Karpas-422 (cell line): ENCODE measurements at regions not wholly inside any gene's neighbourhood (a gene's known extent, or its start where the extent isn't known, plus 50 kb on each side); places are given as distances from the start of the nearest gene placed in this dataset.

Experiments
- DNase-seq: peaks from one replicate; pipeline ENCODE4 v3.0.0-alpha.2; 2015
- H2AFZ ChIP-seq: fragments of 200-600 bp; sonication (generic); 2 replicates; pipeline ENCODE4 v1.6.1; 2014; ENCODE audit warnings: antibody characterized with exemption, low read length, mixed read lengths
- H3K27ac ChIP-seq: fragments of 200-600 bp; sonication (generic); 2 replicates; pipeline ENCODE4 v1.5.1; 2014; ENCODE audit warnings: mild to moderate bottlenecking, low read length, moderate library complexity
- H3K27me3 ChIP-seq: fragments of 200-600 bp; sonication (generic); 2 replicates; pipeline ENCODE4 v1.6.1; 2014; ENCODE audit warnings: low read length, mixed read lengths
- H3K36me3 ChIP-seq: fragments of 200-600 bp; sonication (generic); 2 replicates; pipeline ENCODE4 v1.6.1; 2014; ENCODE audit warnings: low read length, mixed read lengths; ENCODE audit not compliant: insufficient read depth
- H3K4me1 ChIP-seq: fragments of 200-600 bp; sonication (generic); 2 replicates; pipeline ENCODE4 v1.6.1; 2014; ENCODE audit warnings: mild to moderate bottlenecking, low read length, mixed read lengths
- H3K4me2 ChIP-seq: fragments of 200-600 bp; sonication (generic); 2 replicates; pipeline ENCODE4 v1.6.1; 2014; ENCODE audit warnings: low read length, low read depth, mild to moderate bottlenecking; ENCODE audit not compliant: poor library complexity, severe bottlenecking
- H3K4me3 ChIP-seq: fragments of 200-600 bp; sonication (generic); 2 replicates; pipeline ENCODE4 v1.5.1; 2014; ENCODE audit warnings: mild to moderate bottlenecking, antibody characterized with exemption, low read length, mixed read lengths
- H3K79me2 ChIP-seq: fragments of 200-600 bp; sonication (generic); 2 replicates; pipeline ENCODE4 v1.6.1; 2014; ENCODE audit warnings: mild to moderate bottlenecking, low read length, mixed read lengths
- H3K9ac ChIP-seq: fragments of 200-600 bp; sonication (generic); 2 replicates; pipeline ENCODE4 v1.6.0; 2014; ENCODE audit warnings: low read length
- H3K9me2 ChIP-seq: fragments of 200-600 bp; sonication (generic), shearing (Covaris generic); replicated peaks from 2 replicates; pipeline ENCODE4 v1.6.0; 2014; ENCODE audit warnings: mild to moderate bottlenecking, low read length, moderate library complexity; ENCODE audit not compliant: insufficient read depth
- H3K9me3 ChIP-seq: fragments of 300-700, 200-600 bp; sonication (generic); 2 replicates; pipeline ENCODE4 v1.6.1; 2014; ENCODE audit warnings: low read length, mixed read lengths
- H4K20me1 ChIP-seq: fragments of 200-600 bp; sonication (generic); 2 replicates; pipeline ENCODE4 v1.6.1; 2014; ENCODE audit warnings: mild to moderate bottlenecking, antibody characterized with exemption, low read length, low read depth; ENCODE audit not compliant: insufficient read depth

DNA sequence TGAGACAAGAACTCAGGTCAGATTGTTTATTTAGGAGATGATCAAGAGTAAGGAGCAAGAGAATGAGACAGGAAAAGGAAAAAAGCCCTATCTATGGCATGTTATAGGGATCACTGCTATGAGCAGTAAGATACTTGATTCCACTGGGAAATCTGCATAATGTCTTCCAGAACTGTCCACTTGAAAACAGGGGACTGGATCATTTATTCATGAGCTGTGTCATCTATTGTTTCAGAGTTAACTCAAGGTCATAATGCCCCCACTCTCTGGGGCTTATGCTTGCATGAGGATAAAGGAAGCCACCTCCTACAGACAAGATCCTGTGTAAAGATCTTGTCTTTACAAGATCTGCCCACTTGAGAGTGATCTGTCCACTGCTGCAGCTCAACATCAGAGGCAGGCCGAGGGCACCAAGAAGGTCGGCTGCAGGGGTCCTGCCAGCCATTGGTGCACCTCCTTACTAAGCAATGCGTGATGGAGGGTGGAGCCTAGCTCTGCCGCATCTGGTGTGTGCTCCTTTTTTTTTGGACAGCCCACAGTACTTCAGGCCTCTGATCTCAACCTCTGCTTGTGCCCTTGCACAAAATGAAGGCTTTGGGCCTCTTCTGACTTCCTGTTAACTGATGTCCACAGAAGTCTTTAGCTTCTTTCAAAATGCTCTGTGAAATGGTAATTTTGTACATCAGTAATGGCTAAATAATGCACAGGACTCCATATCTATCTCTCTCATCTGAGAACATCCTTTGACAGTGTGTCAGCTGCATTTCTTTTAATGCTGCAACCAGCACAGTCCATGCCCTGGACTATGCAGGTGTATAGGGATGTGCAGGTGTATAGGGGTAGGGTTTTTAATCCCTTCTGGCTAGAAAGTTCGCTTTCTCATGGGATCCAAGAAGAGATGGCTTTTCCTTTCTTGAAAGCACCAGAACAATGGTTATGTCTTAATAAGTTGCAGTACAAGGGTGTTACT lies 95.9 kb upstream of the TRPC3 start:
- Histone ChIP-seq H4K20me1 (no peaks in the 10 kb centered on the region), H3K9ac (no peak overlapping the region), H3K79me2 (no peaks in the 10 kb centered on the region), H3K36me3 (no peaks in the 10 kb centered on the region), H3K27me3 (no peaks in the 10 kb centered on the region), H2AFZ (no peak overlapping the region), H3K27ac (no peak overlapping the region), H3K4me1 (no peaks in the 10 kb centered on the region), H3K9me3 (no peaks in the 10 kb centered on the region), H3K4me3 (no peak overlapping the region), H3K4me2 (no peak overlapping the region), H3K9me2 (no peaks in the 10 kb centered on the region)
- no peak for DNase-seq

DNA sequence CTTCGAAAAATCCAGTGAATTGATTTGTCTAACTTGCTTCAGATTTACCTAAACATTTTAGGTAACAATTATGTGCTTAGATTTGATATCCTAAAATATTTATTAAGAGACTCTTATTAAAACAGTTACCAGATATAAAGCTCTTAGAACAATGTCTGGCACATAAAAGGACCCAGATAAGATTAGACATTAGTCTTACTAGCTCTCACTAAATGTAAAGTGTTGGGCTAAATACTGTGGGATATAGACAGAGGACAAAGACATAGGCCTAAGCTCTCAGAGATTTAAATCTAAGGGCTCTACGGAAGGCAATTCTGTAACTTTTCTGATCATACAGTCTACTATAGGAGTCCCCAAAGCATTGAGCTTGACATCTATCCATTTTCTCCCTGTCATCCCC lies 94.4 kb upstream of the TRPC3 start:
- Histone ChIP-seq H3K4me2 (no peak overlapping the region), H4K20me1 (no peaks in the 10 kb centered on the region), H3K9me2 (no peaks in the 10 kb centered on the region), H3K27me3 (no peaks in the 10 kb centered on the region), H3K36me3 (no peaks in the 10 kb centered on the region), H2AFZ (no peak overlapping the region), H3K9ac (no peak overlapping the region), H3K9me3 (no peaks in the 10 kb centered on the region), H3K4me1 (no peaks in the 10 kb centered on the region), H3K79me2 (no peaks in the 10 kb centered on the region), H3K27ac (no peak overlapping the region), H3K4me3 (no peak overlapping the region)
- DNase-seq = no peak

DNA sequence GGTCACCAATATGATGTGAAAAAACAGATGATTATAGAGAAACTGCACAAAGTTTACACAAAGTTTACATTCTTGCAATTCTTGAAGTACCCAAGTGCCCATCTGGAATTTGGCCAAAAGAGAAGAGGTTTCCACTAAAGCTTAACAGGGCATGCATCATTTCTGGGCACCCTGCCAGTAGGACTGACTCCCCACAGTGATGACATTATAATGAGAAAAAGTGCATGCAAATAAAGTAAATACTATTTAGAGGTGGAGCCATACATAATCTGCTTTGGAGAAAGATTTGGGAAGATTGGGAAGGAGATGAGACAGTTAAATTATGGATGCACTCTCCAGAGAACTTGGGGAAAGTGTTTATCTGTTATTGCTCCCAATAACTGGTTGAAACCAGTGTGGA lies 93.7 kb upstream of the TRPC3 start:
- H3K36me3 ChIP-seq = no peaks in the 10 kb centered on the region
- no peaks in the 10 kb centered on the region for H3K79me2 ChIP-seq
- H3K9me3 ChIP-seq = no peaks in the 10 kb centered on the region
- DNase-seq = no peak
- H3K4me2 ChIP-seq = no peak overlapping the region
- H3K9ac ChIP-seq = no peak overlapping the region
- no peak overlapping the region for H3K27ac ChIP-seq
- no peaks in the 10 kb centered on the region for H4K20me1 ChIP-seq
- no peak overlapping the region for H2AFZ ChIP-seq
- H3K27me3 ChIP-seq = no peaks in the 10 kb centered on the region
- H3K4me1 ChIP-seq = no peaks in the 10 kb centered on the region
- H3K9me2 ChIP-seq = no peaks in the 10 kb centered on the region
- H3K4me3 ChIP-seq = no peak overlapping the region

DNA sequence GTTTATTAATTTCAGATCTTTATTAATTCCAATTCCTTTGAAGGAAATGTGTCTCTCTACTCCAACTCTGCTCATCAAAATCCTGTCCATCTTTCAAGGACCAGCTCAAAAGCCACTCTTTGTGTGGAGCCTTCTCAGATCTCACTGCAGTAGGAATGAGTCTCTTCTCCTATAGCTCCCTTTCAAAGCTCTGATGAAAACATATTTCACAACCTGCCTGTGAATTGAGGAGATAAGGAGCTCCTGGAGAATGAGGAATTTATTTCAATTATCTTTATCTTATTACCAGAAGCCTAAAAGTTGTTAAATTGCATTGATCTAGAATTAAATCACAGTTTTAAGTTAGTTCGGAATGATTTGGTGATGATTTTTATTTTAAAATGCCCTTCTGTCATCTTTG lies 92.6 kb upstream of the TRPC3 start:
- Histone ChIP-seq H3K27me3 (no peaks in the 10 kb centered on the region), H3K27ac (no peak overlapping the region), H3K79me2 (no peaks in the 10 kb centered on the region), H3K9ac (no peak overlapping the region), H3K4me1 (no peaks in the 10 kb centered on the region), H4K20me1 (no peaks in the 10 kb centered on the region), H3K36me3 (no peaks in the 10 kb centered on the region), H2AFZ (no peak overlapping the region), H3K4me3 (no peak overlapping the region), H3K9me3 (no peaks in the 10 kb centered on the region), H3K9me2 (no peaks in the 10 kb centered on the region), H3K4me2 (no peak overlapping the region)
- DNase-seq = no peak

DNA sequence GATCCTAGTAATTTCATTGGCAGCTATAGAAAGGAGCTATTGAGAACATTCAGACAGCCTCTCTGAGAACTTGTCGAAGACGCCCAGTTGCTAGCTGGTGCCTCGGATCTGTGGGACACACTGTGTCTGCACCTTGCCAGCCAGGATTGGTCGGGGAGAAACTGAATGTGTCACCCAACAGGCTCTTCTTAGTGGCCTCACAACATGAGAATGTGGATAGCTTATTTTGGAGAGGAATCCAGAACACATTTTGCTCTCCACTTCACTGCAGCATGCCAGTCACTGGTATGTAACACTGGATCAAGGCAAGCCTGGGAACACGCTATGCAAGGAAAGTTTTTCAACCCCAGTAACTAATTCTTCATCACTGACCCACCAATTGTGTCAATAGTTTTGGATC lies 89.5 kb upstream of the TRPC3 start:
- Histone ChIP-seq H3K4me3 (no peak overlapping the region), H3K27ac (no peak overlapping the region), H4K20me1 (no peaks in the 10 kb centered on the region), H3K9me2 (no peaks in the 10 kb centered on the region), H3K27me3 (no peaks in the 10 kb centered on the region), H3K9me3 (no peaks in the 10 kb centered on the region), H2AFZ (no peak overlapping the region), H3K79me2 (no peaks in the 10 kb centered on the region), H3K4me1 (no peaks in the 10 kb centered on the region), H3K36me3 (no peaks in the 10 kb centered on the region), H3K4me2 (no peak overlapping the region), H3K9ac (no peak overlapping the region)
- DNase-seq = no peak

DNA sequence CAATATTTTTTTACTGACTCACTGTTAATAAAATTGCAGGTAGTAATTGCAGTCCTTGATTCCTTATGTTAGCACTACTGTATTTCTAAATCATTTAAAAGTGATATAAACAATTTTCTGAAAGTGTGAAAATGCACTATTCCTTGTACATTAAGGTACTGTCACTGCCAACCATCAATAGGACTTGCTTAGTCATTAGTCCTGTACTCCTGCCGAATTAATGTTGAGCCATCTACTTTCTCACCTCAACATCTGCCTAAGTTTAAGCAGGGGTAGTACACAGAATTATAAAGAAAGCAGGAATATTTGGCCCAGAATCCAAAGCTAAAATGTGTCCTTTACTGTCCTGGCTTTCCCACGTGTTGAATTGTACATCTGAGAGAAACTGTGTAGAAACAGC lies 87.0 kb upstream of the TRPC3 start:
- H3K9me3 ChIP-seq = no peaks in the 10 kb centered on the region
- no peaks in the 10 kb centered on the region for H3K9me2 ChIP-seq
- H3K27me3 ChIP-seq = no peaks in the 10 kb centered on the region
- no peaks in the 10 kb centered on the region for H4K20me1 ChIP-seq
- H3K4me2 ChIP-seq = no peak overlapping the region
- no peaks in the 10 kb centered on the region for H3K36me3 ChIP-seq
- no peak overlapping the region for H3K4me3 ChIP-seq
- 0 out of 2 replicates have a peak overlapping the region, but pooled peaks have one; percentile 29 for H2AFZ ChIP-seq
- H3K27ac ChIP-seq = no peak overlapping the region
- no peaks in the 10 kb centered on the region for H3K79me2 ChIP-seq
- DNase-seq = no peak
- peaks cover 4% of the 10 kb centered on the region for H3K4me1 ChIP-seq
- no peak overlapping the region for H3K9ac ChIP-seq

DNA sequence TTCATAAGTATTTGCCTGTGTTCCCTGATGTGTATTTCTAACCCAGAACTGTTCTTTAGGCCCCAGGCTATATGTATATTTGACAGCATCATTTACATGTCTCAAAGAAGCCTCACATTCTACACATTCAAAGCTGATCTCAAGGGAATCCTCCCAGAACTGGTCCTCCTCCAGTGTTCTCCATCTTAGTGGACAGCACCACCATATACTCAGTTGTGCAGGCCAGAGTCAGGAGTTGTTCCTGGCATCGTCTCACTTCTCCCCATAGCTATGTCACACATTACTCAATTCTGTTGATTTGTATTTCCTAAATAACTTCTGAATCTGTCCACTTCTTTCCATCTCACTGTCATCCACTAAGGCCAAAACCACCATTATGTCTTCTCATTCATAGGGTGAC lies 82.8 kb upstream of the TRPC3 start:
- H3K9ac ChIP-seq = no peak overlapping the region
- H2AFZ ChIP-seq = no peak overlapping the region
- no peaks in the 10 kb centered on the region for H3K27me3 ChIP-seq

DNA sequence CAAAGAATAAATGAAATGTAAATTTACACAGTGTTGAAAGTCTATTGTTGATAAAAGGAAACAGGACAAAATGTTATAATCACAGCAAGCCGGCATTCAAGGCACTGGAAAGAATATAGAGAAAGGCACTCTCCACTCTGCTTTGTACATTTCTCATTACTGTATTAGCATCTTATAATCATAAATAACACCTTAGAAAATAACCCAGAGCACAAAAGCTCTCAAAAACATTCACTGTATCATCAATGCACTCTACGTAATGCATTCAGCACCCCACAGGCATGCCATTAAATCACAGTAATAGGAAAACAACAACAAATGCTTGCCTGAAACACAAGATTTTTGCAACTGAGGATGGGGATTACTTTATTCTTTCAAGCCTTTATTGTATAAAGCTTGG lies 75.3 kb upstream of the TRPC3 start:
- H3K9me2 ChIP-seq = no peaks in the 10 kb centered on the region
- H3K4me1 ChIP-seq = no peaks in the 10 kb centered on the region
- no peak overlapping the region for H2AFZ ChIP-seq
- H3K4me3 ChIP-seq = no peak overlapping the region
- H4K20me1 ChIP-seq = no peaks in the 10 kb centered on the region
- H3K9ac ChIP-seq = no peak overlapping the region
- H3K79me2 ChIP-seq = no peaks in the 10 kb centered on the region
- no peaks in the 10 kb centered on the region for H3K36me3 ChIP-seq
- H3K27me3 ChIP-seq = no peaks in the 10 kb centered on the region
- DNase-seq = no peak
- H3K9me3 ChIP-seq = no peaks in the 10 kb centered on the region
- H3K4me2 ChIP-seq = no peak overlapping the region
- H3K27ac ChIP-seq = no peak overlapping the region

More for the DNA sequence above, 82.8 kb upstream of the TRPC3 start:
- H3K9me3 ChIP-seq = no peaks in the 10 kb centered on the region
- H3K4me3 ChIP-seq = no peak overlapping the region
- H3K4me2 ChIP-seq = no peak overlapping the region
- peaks cover 4% of the 10 kb centered on the region for H3K4me1 ChIP-seq
- no peak overlapping the region for H3K27ac ChIP-seq
- no peaks in the 10 kb centered on the region for H4K20me1 ChIP-seq
- H3K9me2 ChIP-seq = no peaks in the 10 kb centered on the region
- no peak for DNase-seq
- H3K36me3 ChIP-seq = no peaks in the 10 kb centered on the region
- no peaks in the 10 kb centered on the region for H3K79me2 ChIP-seq
